ENCODE measurements at regions not wholly inside any gene's neighbourhood (a gene's known extent, or its start where the extent isn't known, plus 50 kb on each side); places are given as distances from the start of the nearest gene placed in this dataset.

DNA sequence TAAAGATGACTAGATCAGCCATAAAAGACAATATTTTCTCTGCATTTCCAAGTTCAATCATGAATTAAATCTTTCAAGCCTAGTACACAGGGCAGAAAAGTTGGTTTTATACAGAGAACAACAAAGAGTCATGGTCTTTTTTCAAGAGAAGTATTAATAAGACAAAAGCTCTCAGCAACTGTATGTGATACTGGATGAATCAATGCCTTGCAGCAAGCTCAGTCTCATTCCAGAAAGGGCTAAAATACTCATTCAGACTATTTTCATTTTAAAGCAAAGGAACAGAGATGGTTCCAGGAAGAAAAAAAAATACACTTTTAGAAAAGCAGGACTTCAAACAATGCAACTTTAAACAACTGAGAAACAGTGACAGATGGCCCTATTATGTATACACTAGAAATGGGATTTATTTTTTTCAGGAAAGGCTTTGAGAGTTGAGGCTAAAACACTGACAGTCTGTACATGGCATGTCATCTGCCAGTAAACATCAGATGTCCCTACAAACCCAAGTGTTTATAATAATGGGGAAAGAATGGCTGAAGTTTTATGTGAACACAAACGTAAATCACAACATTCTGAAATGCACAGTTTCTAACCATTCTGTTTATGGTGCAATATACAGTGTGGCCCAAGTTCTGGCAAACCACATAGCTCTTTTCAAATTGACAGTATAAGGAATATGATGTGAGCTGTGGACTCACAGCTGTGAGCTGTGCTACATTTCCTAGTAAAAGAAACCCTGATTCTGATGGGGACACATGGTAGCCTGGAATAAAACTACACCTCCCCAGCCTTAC is 114.3 kb upstream of the DST start:
- TF ChIP-seq, protein P1, sequence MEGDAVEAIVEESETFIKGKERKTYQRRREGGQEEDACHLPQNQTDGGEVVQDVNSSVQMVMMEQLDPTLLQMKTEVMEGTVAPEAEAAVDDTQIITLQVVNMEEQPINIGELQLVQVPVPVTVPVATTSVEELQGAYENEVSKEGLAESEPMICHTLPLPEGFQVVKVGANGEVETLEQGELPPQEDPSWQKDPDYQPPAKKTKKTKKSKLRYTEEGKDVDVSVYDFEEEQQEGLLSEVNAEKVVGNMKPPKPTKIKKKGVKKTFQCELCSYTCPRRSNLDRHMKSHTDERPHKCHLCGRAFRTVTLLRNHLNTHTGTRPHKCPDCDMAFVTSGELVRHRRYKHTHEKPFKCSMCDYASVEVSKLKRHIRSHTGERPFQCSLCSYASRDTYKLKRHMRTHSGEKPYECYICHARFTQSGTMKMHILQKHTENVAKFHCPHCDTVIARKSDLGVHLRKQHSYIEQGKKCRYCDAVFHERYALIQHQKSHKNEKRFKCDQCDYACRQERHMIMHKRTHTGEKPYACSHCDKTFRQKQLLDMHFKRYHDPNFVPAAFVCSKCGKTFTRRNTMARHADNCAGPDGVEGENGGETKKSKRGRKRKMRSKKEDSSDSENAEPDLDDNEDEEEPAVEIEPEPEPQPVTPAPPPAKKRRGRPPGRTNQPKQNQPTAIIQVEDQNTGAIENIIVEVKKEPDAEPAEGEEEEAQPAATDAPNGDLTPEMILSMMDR (IDR thresholded peaks at IDR 0.05): no peak
- no peak for TF ChIP-seq POLR2A (IDR thresholded peaks at IDR 0.05)

Measured in thyroid gland (tissue), 4 donors.